ENCODE measurements at regions not wholly inside any gene's neighbourhood (a gene's known extent, or its start where the extent isn't known, plus 50 kb on each side); places are given as distances from the start of the nearest gene placed in this dataset.

- H3K4me3 ChIP-seq (ENCODE audit: extremely low read depth in 1 of 4, insufficient read depth in 2 of 4, low read depth in 3 of 4, low read length in 4 of 4) = no peak overlapping the region
- H3K9ac ChIP-seq (replicated peaks in 1 of 4; ENCODE audit: extremely low read depth in 1 of 4, low read depth in 3 of 4, low read length in 3 of 4) = no peak overlapping the region
- 77% methylated on average over 15 of the region's 15 CpGs; no CpG with 5 or more reads in 1 of the 2 experiments for WGBS, 2 experiments (ENCODE audit: extremely low coverage in 1 of 2, insufficient coverage in 1 of 2, insufficient read length in 1 of 2, insufficient replicate concordance in 2 of 2, low coverage in 1 of 2, low lambda C conversion rate in 2 of 2, missing lambda C conversion rate in 1 of 2)
- H2BK15ac ChIP-seq (ENCODE audit: low read length) = no peak overlapping the region
- H3K9me3 ChIP-seq (ENCODE audit: insufficient read depth in 2 of 2, low read depth in 1 of 2, low read length in 1 of 2) = peaks cover 8 to 10% of the 10 kb centered on the region in 2 experiments; a peak in 3 of 4 replicates
- H3K56ac ChIP-seq (replicated peaks; ENCODE audit: insufficient read length, low read depth, low read length) = no peak overlapping the region
- H2AFZ ChIP-seq (ENCODE audit: low read length) = no peak overlapping the region
- no peak overlapping the region for H3K18ac ChIP-seq (ENCODE audit: extremely low read depth, low read length)
- ChIA-PET CTCF (ENCODE audit: partially characterized antibody) (interaction anchor here (1.2 kb wide), 1 partner anchor 8 kb away, joined by 6 read pairs; no protein-coding TSS in a partner anchor), POLR2A (ENCODE audit: partially characterized antibody) (no interaction called here)
- no peak overlapping the region for H4K5ac ChIP-seq (ENCODE audit: insufficient read length, low read depth, low read length)
- H3K4me1 ChIP-seq (replicated peaks in 1 of 4; ENCODE audit: control insufficient read depth in 3 of 4, insufficient read depth in 4 of 4, low read length in 3 of 4) = peaks cover 0 to 18% (median 8%) of the 10 kb centered on the region in 4 experiments; a peak in 4 of 7 replicates
- H2BK12ac ChIP-seq (ENCODE audit: low read depth, low read length) = no peak overlapping the region
- no peak overlapping the region for H3K4me2 ChIP-seq (ENCODE audit: insufficient read depth in 1 of 2, low read depth in 2 of 2, low read length in 2 of 2)
- no peak overlapping the region for H4K91ac ChIP-seq (replicated peaks; ENCODE audit: insufficient read length, low read length)
- peaks cover 0 to 19% (median 8%) of the 10 kb centered on the region in 4 experiments; a peak in 3 of 7 replicates for H3K27me3 ChIP-seq (replicated peaks in 1 of 4; ENCODE audit: control insufficient read depth in 3 of 4, extremely low read depth in 1 of 4, insufficient read depth in 3 of 4, low read length in 3 of 4)
- peaks cover 7% of the 10 kb centered on the region; the same call in 1 of the 2 replicates for H3K23me2 ChIP-seq (ENCODE audit: low read depth, low read length)
- no peaks in the 10 kb centered on the region; a peak in 1 of 4 replicates for H3K79me2 ChIP-seq (ENCODE audit: control insufficient read depth in 1 of 2, insufficient read depth in 2 of 2, low read length in 2 of 2)
- no peak overlapping the region for H2BK5ac ChIP-seq (ENCODE audit: low read depth, low read length)
- DNase-seq (ENCODE audit: low read depth in 1 of 2, low spot score in 2 of 2) (no peak), FAIRE-seq (no peak)
- no peak overlapping the region for H2AK5ac ChIP-seq (ENCODE audit: low read depth, low read length)
- H3K23ac ChIP-seq (ENCODE audit: insufficient read length) = no peak overlapping the region
- peak overlapping the region; percentile 14 for H3K4ac ChIP-seq (replicated peaks; ENCODE audit: insufficient read length, low read depth, low read length)
- peaks cover 2 to 15% of the 10 kb centered on the region in 2 experiments for H4K20me1 ChIP-seq (replicated peaks in 1 of 2; ENCODE audit: control insufficient read depth in 1 of 2, insufficient read depth in 2 of 2, low read length in 2 of 2)
- H3K27ac ChIP-seq (ENCODE audit: low read depth, low read length) = no peak overlapping the region
- H2BK120ac ChIP-seq (replicated peaks; ENCODE audit: low read depth, low read length) = no peak overlapping the region
- no peaks in the 10 kb centered on the region for H3K36me3 ChIP-seq (ENCODE audit: control insufficient read depth in 2 of 4, insufficient read depth in 4 of 4, low read length in 3 of 4)
- no peaks in the 10 kb centered on the region for H3K79me1 ChIP-seq (ENCODE audit: low read depth, low read length)
- H2BK20ac ChIP-seq (ENCODE audit: low read length) = no peak overlapping the region
- no peak overlapping the region for H3K14ac ChIP-seq (ENCODE audit: insufficient read length)
- no peak overlapping the region for H4K8ac ChIP-seq (ENCODE audit: extremely low read depth, insufficient read depth, low read length)
- TF ChIP-seq SUZ12 (IDR thresholded peaks at IDR 0.05; ENCODE audit: low read length) (no peak), TEAD4 (IDR thresholded peaks at IDR 0.05; ENCODE audit: low read depth, low read length) (no peak)
- TF ChIP-seq, protein P1, sequence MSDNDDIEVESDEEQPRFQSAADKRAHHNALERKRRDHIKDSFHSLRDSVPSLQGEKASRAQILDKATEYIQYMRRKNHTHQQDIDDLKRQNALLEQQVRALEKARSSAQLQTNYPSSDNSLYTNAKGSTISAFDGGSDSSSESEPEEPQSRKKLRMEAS (IDR thresholded peaks at IDR 0.05) = no peak
Measured at GRCh38 chr2:241943209-241943850, 73.8 kb downstream of the RTP5 start.

All from H1 (cell line).